GM19467 (cell line): ENCODE measurements at regions not wholly inside any gene's neighbourhood (a gene's known extent, or its start where the extent isn't known, plus 50 kb on each side); places are given as distances from the start of the nearest gene placed in this dataset.

ENCODE experiments used
- ATAC-seq: cut with Tn5 transposase; IDR thresholded peaks from one replicate; pipeline ENCODE4 v1.9.1; 2021; ENCODE audit warnings: mild to moderate bottlenecking, moderate library complexity; ENCODE audit not compliant: unreplicated experiment

GRCh38 chr1:208923946-208924720 lies 659.4 kb upstream of the CAMK1G start:
- no peak for ATAC-seq

GRCh38 chr1:208924928-208925327 lies 658.6 kb upstream of the CAMK1G start:
- no peak for ATAC-seq

DNA sequence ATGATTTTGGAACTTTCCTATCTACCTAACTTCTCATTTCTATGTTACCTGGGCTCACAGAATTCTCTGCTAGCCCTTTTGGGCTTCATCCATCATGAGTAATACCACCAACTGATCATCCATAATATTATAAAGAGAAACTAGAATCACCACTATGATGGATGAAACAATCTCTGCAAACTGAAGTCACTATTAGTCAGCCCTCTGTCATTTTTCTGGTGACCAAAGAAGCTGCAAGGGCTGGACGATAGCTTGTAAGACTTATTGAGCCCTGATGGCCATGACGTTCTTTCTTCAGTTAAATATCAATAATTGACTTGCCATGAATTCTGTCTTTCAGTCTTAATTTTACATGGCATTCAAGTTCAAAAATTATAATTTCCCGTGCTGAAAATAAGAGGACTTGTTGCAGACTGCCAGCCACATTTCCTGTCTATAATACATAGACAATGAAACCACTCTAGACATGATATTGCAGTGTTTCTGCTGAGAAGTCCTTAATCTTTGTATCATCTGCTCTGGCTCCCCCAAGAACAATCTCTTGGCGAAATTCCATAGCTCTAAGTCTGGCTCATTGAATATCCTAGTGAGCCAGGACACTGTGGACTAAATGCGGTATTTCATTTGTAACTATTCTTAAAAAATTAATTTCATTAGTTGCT lies 655.0 kb upstream of the CAMK1G start:
- ATAC-seq = no peak

DNA sequence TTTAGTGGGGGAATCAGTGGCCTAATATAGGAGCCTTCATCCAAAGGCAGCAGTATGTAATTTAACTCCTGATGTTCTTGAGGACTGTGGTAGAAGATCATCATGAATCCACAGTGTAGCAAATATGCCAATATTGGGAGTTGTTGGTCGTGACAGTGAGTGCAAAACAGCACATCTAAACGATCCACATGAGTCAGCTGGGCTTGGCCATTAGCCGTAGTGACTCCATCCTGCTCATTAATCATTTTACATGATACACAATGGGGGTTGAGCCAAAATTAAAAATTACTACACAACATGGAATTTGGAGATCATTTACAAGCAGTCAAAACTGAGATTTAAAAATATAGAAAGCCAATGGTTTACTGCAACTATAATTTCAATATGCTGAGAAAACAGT lies 653.9 kb upstream of the CAMK1G start:
- ATAC-seq = no peak

DNA sequence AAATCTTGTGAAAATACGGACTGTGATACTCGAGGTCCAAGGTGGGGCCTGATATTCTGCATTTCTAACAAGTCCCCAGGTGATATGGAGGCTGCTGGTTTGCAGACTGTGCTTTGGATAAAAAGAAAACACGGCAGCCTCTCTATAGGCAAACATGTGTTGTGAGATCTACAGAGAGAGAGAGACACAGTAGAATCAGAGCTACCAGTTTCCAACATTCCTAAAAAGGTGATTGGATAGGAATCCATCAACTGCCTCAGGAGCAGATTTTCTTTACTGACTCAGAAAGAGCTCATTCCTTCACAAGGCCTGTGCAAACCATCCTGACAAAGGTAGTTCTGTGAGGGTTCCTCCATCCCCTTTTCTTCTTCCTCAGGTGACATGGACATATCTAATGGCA lies 651.6 kb upstream of the CAMK1G start:
- ATAC-seq = no peak

DNA sequence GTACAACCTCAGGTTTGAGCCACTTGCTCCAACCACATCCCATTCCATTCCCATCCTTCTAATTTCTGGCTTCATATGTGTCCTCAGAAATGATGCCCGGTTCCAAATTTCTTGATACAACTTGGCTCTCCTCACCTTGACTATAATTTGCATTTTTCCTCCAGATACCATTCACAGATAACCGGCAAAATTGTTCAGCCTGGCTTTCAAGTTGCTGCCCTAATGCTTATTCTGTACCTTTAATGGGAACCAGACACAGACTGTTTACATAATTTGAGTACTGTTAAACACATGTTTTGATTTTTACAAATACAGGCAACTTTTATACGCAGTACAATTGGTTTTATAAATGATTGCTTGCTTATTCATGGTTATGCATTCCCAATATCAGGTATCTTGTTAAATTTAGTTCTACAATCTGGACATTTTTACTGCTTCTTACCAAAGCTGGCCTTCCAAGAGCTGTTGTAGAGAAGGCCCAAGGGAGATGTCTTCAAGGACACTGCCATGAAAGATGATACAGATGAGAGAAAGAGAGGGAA lies 649.5 kb upstream of the CAMK1G start:
- ATAC-seq = no peak

GRCh38 chr1:208934933-208935332 lies 648.6 kb upstream of the CAMK1G start:
- no peak for ATAC-seq

DNA sequence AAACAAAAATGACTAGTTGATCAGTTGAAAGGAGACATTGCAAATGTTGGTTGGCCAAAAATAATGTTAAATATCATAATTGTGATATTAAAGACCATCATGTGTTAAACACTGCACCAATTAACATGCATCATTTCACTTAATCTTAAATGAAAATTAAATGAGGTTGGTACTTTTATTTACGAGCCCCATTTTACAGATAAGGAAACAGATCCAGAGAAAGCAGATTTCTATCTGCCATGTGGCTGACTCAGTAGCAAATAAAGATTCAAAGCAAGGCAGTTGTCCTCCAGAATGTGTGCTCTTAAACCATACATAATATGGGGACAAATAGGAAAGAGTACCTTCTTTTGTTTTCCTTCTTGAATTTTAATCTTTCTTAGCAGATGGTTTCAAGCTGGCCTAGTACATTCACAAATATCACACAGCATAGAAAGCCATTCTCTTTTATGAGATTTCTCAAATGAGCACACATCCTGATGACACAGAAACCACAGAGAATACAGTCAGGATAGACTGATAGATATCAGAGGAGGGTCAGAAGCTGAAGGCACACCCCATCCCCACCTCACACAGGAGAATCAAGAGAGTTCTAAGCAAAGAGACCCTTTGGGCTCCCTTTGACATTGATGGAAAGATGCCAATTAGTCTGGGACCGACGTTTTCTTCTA lies 647.9 kb upstream of the CAMK1G start:
- ATAC-seq = no peak

DNA sequence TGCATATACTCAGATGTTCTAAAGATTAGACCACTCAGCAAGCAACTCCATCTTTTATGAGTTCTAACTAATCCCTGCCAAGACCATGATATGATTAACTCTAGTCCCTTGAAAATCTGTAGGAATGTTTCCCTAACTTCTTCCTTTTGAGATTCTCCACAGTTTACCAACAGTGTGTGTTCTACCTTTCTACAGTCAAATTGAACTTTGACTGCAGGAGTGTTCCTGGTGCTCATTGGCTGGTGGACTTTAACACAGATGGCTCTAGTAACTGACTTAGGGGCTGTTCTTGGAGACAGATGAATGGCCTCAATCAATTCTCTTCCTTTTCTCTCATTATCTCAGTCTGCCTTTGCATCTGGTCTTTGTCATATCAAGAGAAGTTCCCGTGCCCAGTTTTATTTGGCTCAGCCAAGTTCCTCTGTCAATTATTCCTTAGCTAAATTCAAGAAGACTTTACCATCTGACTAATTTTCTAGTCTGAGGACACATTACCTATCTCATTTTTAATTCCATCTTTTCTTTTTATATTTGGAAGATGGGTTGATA lies 643.9 kb upstream of the CAMK1G start:
- ATAC-seq = no peak

- no peak for ATAC-seq
Observed at GRCh38 chr1:208942394-208943130, 641.0 kb upstream of the CAMK1G start.

DNA sequence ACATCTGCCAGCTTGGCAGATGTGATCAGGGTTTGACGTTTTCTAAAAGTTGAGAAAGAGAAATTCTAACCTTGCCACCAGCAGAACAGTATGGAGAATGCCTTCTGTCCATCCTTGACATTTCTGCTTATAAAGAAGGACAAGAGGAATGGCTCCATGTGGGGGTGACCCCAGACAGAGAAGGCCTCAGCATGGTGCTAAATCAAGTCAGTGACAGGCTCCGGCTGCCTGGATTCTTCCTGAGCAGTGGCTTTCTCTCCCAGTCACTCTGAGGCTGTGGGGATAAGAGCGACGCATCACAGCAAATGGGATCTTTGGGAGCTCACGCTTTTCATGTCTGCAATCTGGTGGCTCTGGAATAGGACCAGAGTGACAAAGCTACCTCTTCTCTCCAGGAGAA lies 640.2 kb upstream of the CAMK1G start:
- no peak for ATAC-seq

DNA sequence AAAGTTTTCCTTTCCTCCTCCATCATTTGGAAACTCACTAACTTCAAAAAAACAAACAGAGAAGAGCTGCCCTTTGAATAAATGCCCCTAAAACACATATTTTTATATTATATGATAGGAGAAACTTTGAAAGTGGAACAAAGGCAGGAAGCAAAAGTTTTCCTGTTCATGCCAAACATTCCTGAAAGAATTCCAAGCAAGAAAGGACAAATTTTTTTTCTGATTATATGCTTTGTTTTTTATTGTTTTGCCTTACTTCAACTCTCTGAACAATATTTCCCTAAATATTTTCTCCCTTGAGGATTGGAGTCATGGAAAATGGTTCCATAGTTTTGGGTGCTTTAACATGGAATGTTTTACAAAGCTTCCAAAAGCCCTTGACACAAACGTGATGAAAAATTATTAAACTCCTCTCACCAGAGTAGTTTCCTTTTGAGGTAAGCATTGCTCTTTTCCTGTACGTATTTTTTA lies 638.5 kb upstream of the CAMK1G start:
- no peak for ATAC-seq

- ATAC-seq = no peak
Observed at GRCh38 chr1:208950206-208950605, 633.3 kb upstream of the CAMK1G start.

- ATAC-seq = no peak
Observed at GRCh38 chr1:208951026-208951525, 632.4 kb upstream of the CAMK1G start.

GRCh38 chr1:208951908-208952307 lies 631.6 kb upstream of the CAMK1G start:
- no peak for ATAC-seq

GRCh38 chr1:208962867-208963266 lies 620.6 kb upstream of the CAMK1G start:
- no peak for ATAC-seq

DNA sequence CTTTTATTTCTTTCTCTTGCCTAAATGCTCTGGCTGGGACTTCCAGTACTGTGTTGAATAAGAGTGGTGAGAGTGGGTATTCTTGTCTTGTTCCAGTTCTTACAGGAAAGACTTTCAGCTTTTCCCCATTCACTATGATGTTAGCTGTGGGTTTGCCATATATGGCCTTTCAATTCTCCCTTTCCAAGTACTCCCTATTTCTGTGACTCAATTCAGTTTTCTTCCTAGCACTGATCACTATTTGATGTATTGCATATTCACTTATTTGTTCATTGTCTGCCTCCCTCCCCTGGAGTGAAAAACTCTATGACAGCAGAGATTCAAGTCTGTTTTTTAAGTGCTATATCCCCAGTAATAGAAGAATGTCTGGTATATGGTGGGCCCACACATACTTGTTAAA lies 618.2 kb upstream of the CAMK1G start:
- no peak for ATAC-seq

- ATAC-seq = no peak
Observed at GRCh38 chr1:208967334-208967733, 616.2 kb upstream of the CAMK1G start.

- no peak for ATAC-seq
Observed at GRCh38 chr1:208974717-208975116, 608.8 kb upstream of the CAMK1G start.

DNA sequence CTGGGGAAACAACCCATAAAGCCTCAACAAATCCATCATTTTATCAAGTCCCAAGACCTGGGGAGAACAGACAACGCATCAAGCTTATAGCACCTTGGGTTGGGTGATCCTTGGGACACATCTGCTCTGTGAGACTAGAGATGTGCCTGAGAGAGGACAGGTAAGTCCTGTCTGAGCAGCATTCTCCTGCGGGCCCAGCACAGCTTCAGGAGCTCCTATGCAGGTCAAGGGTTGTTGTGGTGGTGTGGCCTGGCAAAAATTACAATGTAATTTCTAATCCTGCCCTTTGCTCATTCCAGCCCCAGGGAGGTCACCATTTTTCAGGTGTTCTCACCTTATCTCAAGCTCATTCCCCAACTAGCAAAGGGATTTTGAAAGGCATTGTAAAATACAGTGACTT lies 608.1 kb upstream of the CAMK1G start:
- ATAC-seq = no peak
